SK-MEL-5 (cell line): ENCODE measurements at regions not wholly inside any gene's neighbourhood (a gene's known extent, or its start where the extent isn't known, plus 50 kb on each side); places are given as distances from the start of the nearest gene placed in this dataset.

Experiments used
- DNase-seq: peaks from one replicate; pipeline ENCODE4 v3.0.0-alpha.2; 2016; ENCODE audit warnings: low read depth, low spot score
- in situ Hi-C: cut with HindIII; loops from 2 replicates; pipeline ENCODE4 v1.10.0; 2016; ENCODE audit warnings: low sequenced_read_pairs, high pct_unique_total_duplicates, low pct_unique_long_range_greater_than_20kb

DNA sequence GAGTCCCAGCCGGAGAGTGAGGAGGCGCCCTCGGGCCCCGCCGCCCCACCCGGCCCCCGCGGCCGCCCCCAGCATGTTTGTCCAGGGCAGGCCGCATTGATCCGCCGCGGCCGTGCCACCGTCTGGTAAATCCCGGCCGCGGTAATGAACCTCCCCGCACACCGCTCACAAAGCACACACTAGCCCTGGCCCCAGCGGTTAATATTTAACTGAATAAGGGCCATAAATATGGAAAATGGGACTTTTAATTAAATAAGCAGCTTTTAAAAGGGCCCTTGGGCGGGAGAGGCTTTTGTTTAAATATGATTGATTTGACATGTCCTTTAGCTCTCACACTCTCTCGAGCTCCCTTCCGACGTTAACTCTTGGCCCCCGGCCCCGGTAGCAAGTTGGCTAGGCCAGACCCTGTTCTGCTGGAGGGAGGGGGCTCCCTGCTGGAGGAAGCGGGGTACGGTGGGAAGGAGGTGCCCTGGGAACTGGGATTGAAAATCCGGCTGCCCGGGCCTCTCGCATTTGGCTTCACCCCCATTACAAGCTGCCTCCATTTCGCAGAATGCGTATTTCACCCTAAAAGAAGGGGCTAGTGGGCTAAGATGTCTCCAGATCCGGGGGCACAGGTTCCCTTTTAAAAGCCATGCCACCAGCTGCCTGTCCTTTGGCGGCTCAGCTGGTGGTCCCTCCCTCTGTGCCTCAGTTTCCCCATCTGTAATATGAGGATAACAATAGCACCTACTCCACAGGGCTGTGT, 199.8 kb downstream of the RBM19 start:
- DNase-seq = no peak
- in situ Hi-C loops = no loop called here

DNA sequence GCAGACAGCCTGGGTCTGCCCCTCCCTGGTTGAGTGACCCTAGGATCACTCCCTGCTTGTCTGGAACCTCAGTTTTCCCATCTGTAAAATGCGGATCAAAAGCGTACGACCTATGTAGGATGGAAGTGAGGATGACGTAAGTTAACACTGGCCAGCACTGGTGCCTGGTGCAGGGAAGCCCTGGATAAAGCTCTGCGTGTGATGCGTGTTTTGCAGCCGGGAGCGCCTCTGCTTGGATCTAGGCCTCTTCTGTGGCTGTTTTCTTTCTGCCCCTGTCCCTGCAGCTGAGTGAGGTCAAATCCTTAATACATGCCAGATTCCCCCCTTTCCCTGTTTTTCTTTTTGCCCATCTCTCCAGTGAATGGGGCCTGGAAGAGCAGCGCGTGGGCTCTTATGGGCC, 201.5 kb downstream of the RBM19 start:
- no peak for DNase-seq
- in situ Hi-C loops = no loop called here

- DNase-seq = no peak
- in situ Hi-C loops = no loop called here
These were observed 203.0 kb downstream of the RBM19 start for GRCh38 chr12:113762882-113763816.

DNA sequence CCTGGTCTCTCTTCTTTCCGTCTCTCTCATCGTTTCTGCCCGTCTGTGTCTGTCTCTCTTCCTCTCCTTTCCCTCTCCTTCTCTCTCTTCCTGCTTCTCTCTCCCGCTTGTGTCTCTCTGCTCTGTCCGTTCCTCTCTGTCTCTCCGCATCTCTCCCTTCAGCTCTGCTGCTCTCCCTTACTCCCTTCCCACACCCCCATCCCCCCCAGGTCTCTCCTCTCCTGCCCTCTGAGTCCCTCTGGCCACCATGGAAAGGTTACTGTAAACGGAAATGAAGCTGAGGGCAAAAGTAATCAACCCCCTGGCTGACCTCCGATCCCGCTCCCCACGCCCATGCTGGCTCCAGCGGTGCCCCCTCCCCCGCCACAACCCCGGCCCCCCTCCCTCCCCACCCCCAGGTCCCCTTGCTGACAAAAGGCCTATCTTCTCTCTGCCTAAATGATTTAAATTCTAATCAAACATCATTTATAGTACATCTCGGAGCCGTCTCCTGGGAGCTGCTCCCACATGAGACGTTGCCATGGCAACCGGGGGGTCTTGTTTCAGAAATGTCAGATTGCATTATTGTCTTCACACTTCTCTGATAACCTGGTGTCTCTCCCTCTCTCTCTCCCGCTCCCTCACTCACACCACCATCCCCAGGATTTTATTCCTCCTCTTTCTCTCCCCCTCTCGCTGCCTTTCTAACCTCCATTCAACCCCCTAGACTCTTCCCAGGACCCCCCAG, 203.8 kb downstream of the RBM19 start:
- in situ Hi-C loops = no loop called here

DNA sequence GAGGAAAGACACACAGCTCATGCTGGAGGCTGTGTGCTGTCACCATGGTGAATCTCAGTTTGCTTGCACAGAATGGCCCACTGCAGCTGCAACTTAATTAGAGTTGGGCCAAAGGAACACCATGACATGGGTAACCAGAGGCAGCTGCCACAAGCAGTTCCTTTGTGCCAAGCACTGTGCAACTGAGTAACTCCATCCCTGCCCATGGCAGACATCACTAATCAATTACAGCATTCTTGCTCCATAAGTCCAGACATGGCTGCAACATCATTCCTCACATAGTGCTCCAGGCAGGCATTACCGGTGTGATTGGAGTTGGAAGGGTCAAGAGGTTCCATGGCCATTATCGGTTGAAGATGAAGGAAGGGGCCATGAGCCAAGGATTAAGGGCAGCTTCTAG, 207.0 kb downstream of the RBM19 start:
- in situ Hi-C loops = no loop called here
- DNase-seq = no peak

More for the DNA sequence above, 203.8 kb downstream of the RBM19 start:
- DNase-seq = no peak

DNA sequence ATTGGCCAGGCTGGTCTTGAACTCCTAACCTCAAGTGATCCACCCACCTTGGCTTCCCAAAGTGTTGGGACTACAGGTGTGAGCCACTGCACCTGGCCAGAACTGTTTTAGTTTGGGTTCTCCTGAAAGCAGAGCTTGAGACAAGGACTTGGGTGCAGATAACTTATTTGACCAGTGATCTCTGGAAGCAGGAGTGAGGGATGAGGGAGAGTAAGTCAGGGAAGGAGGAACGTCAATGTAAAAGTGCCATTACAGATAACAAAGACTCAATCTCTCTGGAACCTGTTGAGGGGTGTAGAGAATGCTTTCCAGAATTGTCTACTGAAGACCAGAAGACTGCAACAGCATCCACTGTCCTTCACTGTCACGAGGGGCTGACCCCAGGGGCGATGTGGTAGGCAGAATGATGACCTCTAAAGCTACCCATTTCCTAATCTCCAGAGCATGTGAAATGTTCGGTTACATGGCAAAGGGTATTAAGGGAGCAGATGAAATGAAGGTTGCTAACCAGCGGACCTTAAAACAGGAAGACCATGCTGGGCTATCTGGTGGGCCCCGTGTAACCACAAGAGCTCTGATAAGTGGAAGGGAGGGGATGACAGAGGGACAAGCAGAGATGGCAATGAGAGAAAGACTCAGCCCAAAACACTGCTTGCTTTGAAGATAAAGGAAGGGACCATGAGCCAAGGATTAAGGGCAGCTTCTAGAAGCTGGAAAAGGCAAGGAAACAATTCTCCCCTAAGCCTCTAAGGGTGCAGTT, 207.8 kb downstream of the RBM19 start:
- DNase-seq = no peak
- in situ Hi-C loops = no loop called here

- no peak for DNase-seq
- in situ Hi-C loops = no loop called here
These were observed 208.7 kb downstream of the RBM19 start for GRCh38 chr12:113757221-113758002.

DNA sequence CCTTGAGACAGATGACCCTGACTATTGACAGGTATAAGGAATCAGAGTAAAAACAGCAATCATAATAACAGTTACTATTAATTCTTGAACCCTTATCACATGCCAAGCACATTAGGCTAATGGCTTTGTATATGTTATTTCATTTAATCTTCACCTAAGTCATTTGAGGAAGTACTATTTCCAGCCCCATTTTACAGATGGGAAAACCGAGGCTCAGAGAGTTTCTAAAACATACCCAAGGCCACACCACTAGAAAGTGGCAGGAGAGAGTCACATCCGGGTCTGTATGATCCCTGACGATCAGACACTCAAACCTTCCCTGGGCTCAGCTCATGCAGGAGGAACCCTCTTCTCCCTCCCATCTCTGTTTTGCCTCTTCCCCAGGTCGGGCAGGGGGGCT, 209.5 kb downstream of the RBM19 start:
- DNase-seq = no peak
- in situ Hi-C loops = no loop called here

GRCh38 chr12:113755098-113755497, 211.0 kb downstream of the RBM19 start:
- in situ Hi-C loops = no loop called here
- no peak for DNase-seq

DNA sequence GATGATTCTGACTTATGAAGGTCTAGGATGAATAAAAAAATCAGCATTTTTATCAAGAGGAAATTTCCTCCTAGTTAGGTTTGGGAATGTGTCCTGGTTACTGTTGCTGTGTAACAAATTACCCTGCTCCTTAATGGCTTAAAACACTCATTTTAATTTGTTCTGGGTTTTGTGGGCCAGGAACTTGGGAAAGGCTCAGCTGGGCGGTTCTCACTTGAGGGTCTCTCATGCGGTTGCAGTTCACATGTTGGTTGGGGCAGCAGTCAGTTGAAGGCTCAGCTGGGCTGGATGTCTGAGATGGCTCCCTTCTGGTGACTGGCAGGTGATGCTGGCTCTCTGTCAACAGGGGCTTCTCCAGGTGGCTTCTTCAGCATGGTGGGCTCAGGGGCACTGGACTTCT, 214.6 kb downstream of the RBM19 start:
- in situ Hi-C loops = no loop called here
- no peak for DNase-seq

GRCh38 chr12:113749433-113749815, 216.7 kb downstream of the RBM19 start:
- no peak for DNase-seq
- in situ Hi-C loops = no loop called here

GRCh38 chr12:113748707-113749432, 217.3 kb downstream of the RBM19 start:
- DNase-seq = no peak
- in situ Hi-C loops = no loop called here

DNA sequence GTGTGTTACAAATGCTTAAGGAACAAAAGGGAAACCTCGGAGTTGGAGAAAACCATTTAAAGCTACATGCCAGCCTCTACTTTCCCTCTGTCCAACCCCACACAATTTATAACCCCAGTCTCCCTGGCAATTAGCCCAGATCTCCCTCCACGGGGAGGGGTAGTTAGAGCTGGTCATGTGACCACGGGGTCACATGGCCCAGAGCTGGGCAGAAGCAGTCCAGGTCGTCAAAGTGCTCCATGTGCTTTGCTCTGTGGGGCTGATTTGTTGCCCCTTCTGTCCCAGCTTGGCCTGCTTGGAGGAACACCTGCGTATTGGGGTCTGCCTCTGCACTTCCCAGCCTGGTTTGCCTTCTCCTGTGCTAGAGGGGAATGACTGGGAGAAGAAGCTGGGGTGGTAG, 219.1 kb downstream of the RBM19 start:
- DNase-seq = peak; percentile 23
- in situ Hi-C loops = no loop called here

GRCh38 chr12:113744802-113745395, 221.2 kb downstream of the RBM19 start:
- DNase-seq = no peak
- in situ Hi-C loops = no loop called here

- in situ Hi-C loops = no loop called here
These were observed 223.3 kb downstream of the RBM19 start for GRCh38 chr12:113742801-113743200.

DNA sequence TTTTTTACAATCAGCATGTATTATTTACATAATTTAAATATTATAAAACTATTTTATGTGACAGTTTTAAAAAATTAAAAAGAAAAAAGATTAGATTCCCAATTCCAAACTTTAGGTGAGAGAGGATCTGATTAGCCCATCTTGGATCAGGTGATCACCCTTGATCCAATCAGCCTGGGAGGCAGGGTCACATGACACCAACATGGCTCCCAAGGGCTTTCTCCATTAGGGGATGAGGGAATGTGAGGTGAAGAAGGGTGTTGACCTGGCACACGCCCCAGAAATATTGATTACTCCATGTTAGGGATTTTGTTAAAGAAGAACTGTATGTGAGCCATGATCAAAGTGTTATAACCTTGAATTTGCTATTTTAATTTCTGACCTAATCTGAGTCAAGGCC, 225.4 kb downstream of the RBM19 start:
- no peak for DNase-seq
- in situ Hi-C loops = no loop called here

More at GRCh38 chr12:113742801-113743200, 223.3 kb downstream of the RBM19 start:
- DNase-seq = no peak
